Pons (tissue), 1 donor: ENCODE measurements at regions not wholly inside any gene's neighbourhood (a gene's known extent, or its start where the extent isn't known, plus 50 kb on each side); places are given as distances from the start of the nearest gene placed in this dataset.
A peak's percentile ranks its signal among the peaks of the same experiment; 100 is the strongest.

Source experiments
- DNase-seq: peaks from one replicate; pipeline ENCODE4 v3.0.0-alpha.2; 2016; ENCODE audit warnings: low spot score

- DNase-seq, result no peak
These were observed 1462.1 kb upstream of the CDH9 start for GRCh38 chr5:28500511-28500910.

GRCh38 chr5:28499766-28500290 is 1461.4 kb upstream of the CDH9 start:
- no peak for DNase-seq

- DNase-seq, result no peak
These were observed 1457.5 kb upstream of the CDH9 start for GRCh38 chr5:28495876-28496275.

DNA sequence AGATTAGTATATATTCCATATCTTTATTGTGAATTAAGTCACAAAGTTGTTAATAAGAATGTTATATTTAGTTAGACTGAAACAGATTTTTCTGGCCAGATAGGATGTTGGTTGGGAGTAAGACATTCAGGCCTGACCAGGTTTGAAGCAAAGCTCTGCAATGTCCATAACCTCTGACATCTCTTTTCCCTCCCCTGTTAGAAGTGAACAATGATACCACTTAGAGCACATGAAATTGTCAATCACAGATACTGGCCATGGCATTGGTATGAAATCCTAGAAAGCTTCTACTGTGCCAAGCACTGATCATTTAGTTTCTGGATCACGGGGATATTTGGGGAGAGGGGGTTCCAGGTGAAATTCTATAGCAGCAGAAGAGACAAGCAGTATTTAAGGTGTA is 1455.1 kb upstream of the CDH9 start:
- DNase-seq, result no peak

- DNase-seq, result no peak
These were observed 1450.4 kb upstream of the CDH9 start for GRCh38 chr5:28488752-28489151.

- no peak for DNase-seq
These were observed 1445.1 kb upstream of the CDH9 start for GRCh38 chr5:28483327-28484025.

- no peak for DNase-seq
These were observed 1435.2 kb upstream of the CDH9 start for GRCh38 chr5:28473531-28474107.

- peak; percentile 8 for DNase-seq
These were observed 1429.8 kb upstream of the CDH9 start for GRCh38 chr5:28468166-28468565.

GRCh38 chr5:28463728-28464127 is 1425.3 kb upstream of the CDH9 start:
- DNase-seq, result no peak

DNA sequence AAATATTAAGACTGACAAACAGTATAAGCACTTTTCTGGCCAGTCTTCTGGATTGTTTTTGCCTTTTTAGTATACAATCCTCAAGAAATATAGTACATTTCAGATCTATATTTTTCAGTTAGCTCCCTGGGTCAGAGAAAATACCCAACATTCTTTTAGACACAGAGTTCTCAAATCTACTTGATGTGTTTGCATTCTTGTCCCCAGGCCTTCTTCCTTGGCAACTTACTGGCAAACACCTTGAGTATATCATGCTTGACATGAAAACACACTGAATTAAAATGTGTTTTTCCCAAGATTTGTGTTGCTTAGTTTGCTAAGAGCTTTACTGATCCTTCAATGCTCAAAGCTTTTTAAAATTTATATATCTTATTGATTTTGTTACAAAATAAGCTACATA is 1413.1 kb upstream of the CDH9 start:
- no peak for DNase-seq

DNA sequence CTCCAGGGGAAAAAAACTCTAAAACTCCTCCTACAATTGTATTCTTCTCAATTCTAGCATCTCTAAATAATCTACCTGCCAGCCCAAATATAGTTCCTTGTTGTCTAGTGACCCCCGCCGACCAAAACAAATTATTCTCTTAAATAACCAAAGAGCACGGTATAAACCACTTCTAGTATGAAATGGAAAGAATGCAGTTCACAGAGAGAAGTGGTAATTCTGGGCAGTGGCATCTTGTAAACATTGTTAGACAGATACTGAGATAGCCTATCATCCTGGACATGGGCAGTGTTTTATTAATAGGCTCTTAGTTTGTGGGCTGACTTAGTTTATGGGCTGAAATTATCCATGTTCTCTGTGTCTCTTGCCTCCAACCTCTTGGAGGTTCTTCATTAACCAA is 1412.6 kb upstream of the CDH9 start:
- no peak for DNase-seq

DNA sequence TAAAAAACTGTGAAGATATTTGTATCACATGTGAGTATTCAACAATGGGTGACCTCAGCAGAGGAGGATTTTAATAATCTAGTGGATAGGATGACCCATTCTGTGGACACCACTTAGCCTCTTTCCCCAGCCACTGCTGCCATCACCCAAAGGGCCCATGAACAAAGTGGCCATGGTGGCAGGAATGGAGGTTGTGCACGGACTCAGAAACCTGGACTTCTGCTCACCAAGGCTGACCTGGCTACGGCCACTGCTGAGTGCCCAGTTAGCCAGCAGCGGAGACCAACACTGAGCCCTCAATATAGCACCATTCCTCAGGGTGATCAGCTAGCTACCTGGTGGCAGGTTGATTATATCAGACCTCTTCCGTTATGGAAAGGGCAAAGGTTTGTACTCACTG is 1410.4 kb upstream of the CDH9 start:
- no peak for DNase-seq

GRCh38 chr5:28430565-28431178 is 1392.3 kb upstream of the CDH9 start:
- no peak for DNase-seq

GRCh38 chr5:28421141-28421540 is 1382.8 kb upstream of the CDH9 start:
- DNase-seq, result no peak

GRCh38 chr5:28415791-28416443 is 1377.5 kb upstream of the CDH9 start:
- no peak for DNase-seq

DNA sequence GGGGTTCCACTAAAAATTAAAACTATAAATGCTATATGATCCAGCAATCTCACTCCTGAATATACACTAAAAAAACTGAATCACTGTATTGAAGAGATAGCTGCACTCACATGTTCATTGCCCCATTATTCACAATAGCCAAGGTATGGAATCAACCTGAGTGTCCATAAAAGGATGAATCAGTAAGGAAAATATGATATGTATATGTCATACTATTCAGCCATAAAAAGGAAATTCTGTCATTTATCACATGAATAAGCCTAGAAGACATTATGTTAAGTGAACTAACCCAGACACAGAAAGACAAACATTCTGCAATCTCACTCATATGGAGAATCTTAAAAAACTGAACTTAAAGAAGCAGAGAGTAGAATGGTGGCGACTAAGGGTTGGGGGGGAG is 1376.2 kb upstream of the CDH9 start:
- no peak for DNase-seq

DNA sequence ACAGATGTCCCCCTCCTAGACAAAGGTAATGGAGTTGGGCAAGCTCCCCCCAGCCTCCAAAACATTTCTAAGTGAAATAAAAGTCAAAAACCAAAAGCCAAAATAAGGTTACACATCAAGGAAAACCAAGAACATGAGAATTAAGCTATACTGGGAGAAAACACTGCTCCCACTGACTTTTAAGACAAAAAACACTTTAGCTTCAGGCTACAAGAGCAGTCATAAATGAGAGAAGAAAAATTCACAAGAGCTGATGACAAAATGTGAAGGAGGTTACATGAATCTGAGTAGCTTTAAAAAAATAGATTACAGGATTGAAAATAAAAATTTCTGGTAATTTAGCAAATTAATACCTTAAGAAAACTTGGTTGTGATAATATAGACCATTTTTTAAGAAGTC is 1370.3 kb upstream of the CDH9 start:
- no peak for DNase-seq

- no peak for DNase-seq
These were observed 1369.8 kb upstream of the CDH9 start for GRCh38 chr5:28408186-28408585.

GRCh38 chr5:28404363-28405071 is 1366.1 kb upstream of the CDH9 start:
- DNase-seq, result no peak

- no peak for DNase-seq
These were observed 1365.5 kb upstream of the CDH9 start for GRCh38 chr5:28403846-28404245.

- DNase-seq, result no peak
These were observed 1364.4 kb upstream of the CDH9 start for GRCh38 chr5:28402590-28403301.

GRCh38 chr5:28400076-28400475 is 1361.7 kb upstream of the CDH9 start:
- no peak for DNase-seq
